Smooth muscle cell (in vitro differentiated cells): ENCODE measurements at regions not wholly inside any gene's neighbourhood (a gene's known extent, or its start where the extent isn't known, plus 50 kb on each side); places are given as distances from the start of the nearest gene placed in this dataset.

Experiments used
- DNase-seq: peaks from one replicate; lab custom pipeline; 2025; ENCODE audit not compliant: unreplicated experiment; lab: John Stamatoyannopoulos, UW
- H2AFZ ChIP-seq: fragments of 200-600 bp; sonication (generic); 2 replicates; pipeline ENCODE4 v1.6.0; 2016; ENCODE audit warnings: antibody characterized with exemption, low read depth, mild to moderate bottlenecking
- H3F3A ChIP-seq: fragments of 200-600 bp; sonication (generic); 2 replicates; pipeline ENCODE4 v1.6.0; 2017; ENCODE audit warnings: antibody characterized with exemption, low read depth
- H3K27ac ChIP-seq: fragments of 200-600 bp; sonication (generic); 2 replicates; pipeline ENCODE4 v1.5.1; 2016; ENCODE audit warnings: low read depth, mild to moderate bottlenecking
- H3K27me3 ChIP-seq: fragments of 200-600 bp; sonication (generic); 2 replicates; pipeline ENCODE4 v1.6.1; 2016; ENCODE audit warnings: low read depth, mild to moderate bottlenecking
- H3K36me3 ChIP-seq: fragments of 200-600 bp; sonication (generic); 2 replicates; pipeline ENCODE4 v1.5.1; 2016; ENCODE audit warnings: low read depth
- H3K4me1 ChIP-seq: fragments of 200-600 bp; sonication (generic); 2 replicates; pipeline ENCODE4 v1.5.1; 2016; ENCODE audit warnings: low read depth
- H3K4me2 ChIP-seq: fragments of 200-600 bp; sonication (generic); 2 replicates; pipeline ENCODE4 v1.6.0; 2016; ENCODE audit warnings: mild to moderate bottlenecking
- H3K4me3 ChIP-seq: fragments of 200-600 bp; sonication (generic); 2 replicates; pipeline ENCODE4 v1.5.1; 2016; ENCODE audit warnings: mild to moderate bottlenecking
- H3K79me2 ChIP-seq: fragments of 200-600 bp; sonication (generic); 2 replicates; pipeline ENCODE4 v1.6.0; 2016; ENCODE audit warnings: low read depth, mild to moderate bottlenecking
- H3K9ac ChIP-seq: fragments of 200-600 bp; sonication (generic); 2 replicates; pipeline ENCODE4 v1.6.0; 2016; ENCODE audit warnings: low read depth
- H3K9me3 ChIP-seq: fragments of 200-600 bp; sonication (generic); replicated peaks from 2 replicates; pipeline ENCODE4 v1.5.1; 2016; ENCODE audit warnings: low read depth
- H4K20me1 ChIP-seq: fragments of 200-600 bp; sonication (generic); 2 replicates; pipeline ENCODE4 v1.6.0; 2016; ENCODE audit warnings: low read depth
- CTCF ChIP-seq: fragments of 200-600 bp; sonication (generic); IDR thresholded peaks from 2 replicates; pipeline ENCODE4 v1.5.1; 2017; ENCODE audit warnings: borderline replicate concordance, mild to moderate bottlenecking, antibody characterized with exemption; ENCODE audit not compliant: insufficient read depth, poor library complexity, severe bottlenecking
- WGBS: methylation state at CpG from one replicate; pipeline ENCODE4 v1.1.7; 2016; ENCODE audit warnings: low lambda C conversion rate; 5-methylcytosine and 5-hydroxymethylcytosine counted together

GRCh38 chr1:56105397-56105796 lies 474.0 kb downstream of the PLPP3 start:
- H3K9me3 ChIP-seq = no peaks in the 10 kb centered on the region
- H3K4me3 ChIP-seq = no peak overlapping the region
- H2AFZ ChIP-seq = no peak overlapping the region
- TF ChIP-seq CTCF = no peak
- H3K36me3 ChIP-seq = peaks cover 7% of the 10 kb centered on the region
- no peaks in the 10 kb centered on the region for H3F3A ChIP-seq
- H3K27me3 ChIP-seq = no peaks in the 10 kb centered on the region
- no peaks in the 10 kb centered on the region for H3K4me1 ChIP-seq
- WGBS = 93% methylated on average over 3 of the region's 3 CpGs
- no peak overlapping the region for H3K9ac ChIP-seq
- no peaks in the 10 kb centered on the region for H4K20me1 ChIP-seq
- no peak overlapping the region for H3K4me2 ChIP-seq
- no peaks in the 10 kb centered on the region for H3K79me2 ChIP-seq
- DNase-seq = no peak
- H3K27ac ChIP-seq = no peak overlapping the region

- H3K4me1 ChIP-seq = peaks cover 2% of the 10 kb centered on the region
These were observed 479.5 kb downstream of the PLPP3 start for GRCh38 chr1:56099766-56100265.

GRCh38 chr1:56098946-56099345 lies 480.4 kb downstream of the PLPP3 start:
- Histone ChIP-seq H3K79me2 (no peaks in the 10 kb centered on the region), H3K36me3 (no peaks in the 10 kb centered on the region), H4K20me1 (no peaks in the 10 kb centered on the region), H3K27ac (peak overlapping the region; percentile 20), H3K4me1 (peaks cover 2% of the 10 kb centered on the region), H3K4me3 (no peak overlapping the region), H3K4me2 (no peak overlapping the region), H3F3A (peaks cover 4% of the 10 kb centered on the region), H3K9ac (no peak overlapping the region), H3K27me3 (no peaks in the 10 kb centered on the region), H2AFZ (no peak overlapping the region), H3K9me3 (no peaks in the 10 kb centered on the region)
- TF ChIP-seq CTCF = no peak
- 20% methylated on average over 2 of the region's 2 CpGs for WGBS
- DNase-seq = no peak

More at GRCh38 chr1:56099766-56100265, 479.5 kb downstream of the PLPP3 start:
- no peaks in the 10 kb centered on the region for H3K9me3 ChIP-seq
- no peak overlapping the region for H3K9ac ChIP-seq
- H3K79me2 ChIP-seq = no peaks in the 10 kb centered on the region
- no peak overlapping the region for H3K4me2 ChIP-seq
- H3K4me3 ChIP-seq = no peak overlapping the region
- peaks cover 4% of the 10 kb centered on the region for H3F3A ChIP-seq
- H4K20me1 ChIP-seq = no peaks in the 10 kb centered on the region
- no peak overlapping the region for H3K27ac ChIP-seq
- WGBS = 96% methylated on average over 1 of the region's 1 CpG
- TF ChIP-seq CTCF = no peak
- H3K27me3 ChIP-seq = no peaks in the 10 kb centered on the region
- H2AFZ ChIP-seq = no peak overlapping the region
- DNase-seq = no peak
- peaks cover under 1% of the 10 kb centered on the region for H3K36me3 ChIP-seq

- Histone ChIP-seq H4K20me1 (no peaks in the 10 kb centered on the region), H3F3A (peaks cover 4% of the 10 kb centered on the region), H3K27me3 (no peaks in the 10 kb centered on the region), H2AFZ (no peak overlapping the region), H3K27ac (no peak overlapping the region), H3K36me3 (no peaks in the 10 kb centered on the region), H3K4me3 (no peak overlapping the region), H3K4me2 (no peak overlapping the region), H3K9ac (no peak overlapping the region), H3K4me1 (peaks cover 5% of the 10 kb centered on the region), H3K79me2 (no peaks in the 10 kb centered on the region), H3K9me3 (no peaks in the 10 kb centered on the region)
- WGBS = 79% methylated on average over 2 of the region's 2 CpGs
- DNase-seq = no peak
- TF ChIP-seq CTCF = no peak
These were observed 481.6 kb downstream of the PLPP3 start for GRCh38 chr1:56097713-56098112.
